Astrocyte (in vitro differentiated cells and primary cell): ENCODE measurements at regions not wholly inside any gene's neighbourhood (a gene's known extent, or its start where the extent isn't known, plus 50 kb on each side); places are given as distances from the start of the nearest gene placed in this dataset.

Source experiments
- DNase-seq: peaks from one replicate; pipeline ENCODE4 v3.0.0-alpha.2; 2010; ENCODE audit warnings: low read depth
- FAIRE-seq: peaks from 2 replicates; lab custom pipeline; 2011; peaks lifted over from hg19 to GRCh38; lab: Jason Lieb, UNC
- H2AFZ ChIP-seq: 2 replicates; pipeline ENCODE4 v1.6.0; 2012; ENCODE audit warnings: low read depth, low read length, inconsistent platforms
- H3K27ac ChIP-seq: 2 replicates; pipeline ENCODE4 v1.5.1; 2011; ENCODE audit warnings: low read depth, low read length, inconsistent platforms
- H3K27me3 ChIP-seq: 2 replicates; pipeline ENCODE4 v1.6.0; 2011; ENCODE audit warnings: low read length, inconsistent platforms; ENCODE audit not compliant: insufficient read depth
- H3K36me3 ChIP-seq: 2 replicates; pipeline ENCODE4 v1.5.1; 2011; ENCODE audit warnings: low read length, inconsistent platforms; ENCODE audit not compliant: insufficient read depth
- H3K4me1 ChIP-seq: 2 replicates; pipeline ENCODE4 v1.5.1; 2011; ENCODE audit warnings: low read length, inconsistent platforms; ENCODE audit not compliant: insufficient read depth
- H3K4me2 ChIP-seq: 2 replicates; pipeline ENCODE4 v1.6.0; 2012; ENCODE audit warnings: low read length, inconsistent platforms
- H3K4me3 ChIP-seq: 2 replicates; pipeline ENCODE4 v1.5.1; 2011; ENCODE audit warnings: low read depth, mild to moderate bottlenecking, low read length, inconsistent platforms; ENCODE audit not compliant: insufficient read depth
- H3K79me2 ChIP-seq: 2 replicates; pipeline ENCODE4 v1.6.0; 2012; ENCODE audit warnings: mild to moderate bottlenecking, low read length, inconsistent platforms; ENCODE audit not compliant: insufficient read depth
- H3K9ac ChIP-seq: 2 replicates; pipeline ENCODE4 v1.6.0; 2012; ENCODE audit warnings: mild to moderate bottlenecking, low read length, inconsistent platforms
- H3K9me3 ChIP-seq: 2 replicates; pipeline ENCODE4 v1.5.1; 2012; ENCODE audit warnings: low read depth, mild to moderate bottlenecking, low read length, inconsistent platforms; ENCODE audit not compliant: insufficient read depth
- H4K20me1 ChIP-seq: 2 replicates; pipeline ENCODE4 v1.6.0; 2012; ENCODE audit warnings: low read length, inconsistent platforms; ENCODE audit not compliant: insufficient read depth
- H3K27ac Mint-ChIP-seq: one replicate; pipeline ENCODE4 v1.8.0; 2021; ENCODE audit warnings: mild to moderate bottlenecking, mixed read lengths; ENCODE audit not compliant: unreplicated experiment
- H3K27me3 Mint-ChIP-seq: one replicate; pipeline ENCODE4 v1.8.0; 2021; ENCODE audit warnings: low read depth, mixed read lengths; ENCODE audit not compliant: unreplicated experiment
- H3K36me3 Mint-ChIP-seq: one replicate; pipeline ENCODE4 v1.8.0; 2021; ENCODE audit warnings: low read depth, mixed read lengths; ENCODE audit not compliant: unreplicated experiment
- H3K4me1 Mint-ChIP-seq: one replicate; pipeline ENCODE4 v1.8.0; 2021; ENCODE audit warnings: low read depth, mixed read lengths; ENCODE audit not compliant: unreplicated experiment
- H3K4me3 Mint-ChIP-seq: one replicate; pipeline ENCODE4 v1.8.0; 2021; ENCODE audit warnings: mild to moderate bottlenecking, moderate library complexity, mixed read lengths; ENCODE audit not compliant: unreplicated experiment
- H3K9me3 Mint-ChIP-seq: one replicate; pipeline ENCODE4 v1.8.0; 2021; ENCODE audit warnings: mild to moderate bottlenecking, mixed read lengths; ENCODE audit not compliant: unreplicated experiment
- CTCF ChIP-seq: IDR thresholded peaks from 2 replicates; pipeline ENCODE4 v1.5.1; 2011; ENCODE audit warnings: low read depth, mild to moderate bottlenecking, inconsistent platforms, low read length, moderate library complexity; ENCODE audit not compliant: insufficient read depth
- EZH2 ChIP-seq: IDR thresholded peaks from 2 replicates; pipeline ENCODE4 v1.6.1; 2012; ENCODE audit warnings: mild to moderate bottlenecking, low read length, inconsistent platforms; ENCODE audit not compliant: insufficient read depth

DNA sequence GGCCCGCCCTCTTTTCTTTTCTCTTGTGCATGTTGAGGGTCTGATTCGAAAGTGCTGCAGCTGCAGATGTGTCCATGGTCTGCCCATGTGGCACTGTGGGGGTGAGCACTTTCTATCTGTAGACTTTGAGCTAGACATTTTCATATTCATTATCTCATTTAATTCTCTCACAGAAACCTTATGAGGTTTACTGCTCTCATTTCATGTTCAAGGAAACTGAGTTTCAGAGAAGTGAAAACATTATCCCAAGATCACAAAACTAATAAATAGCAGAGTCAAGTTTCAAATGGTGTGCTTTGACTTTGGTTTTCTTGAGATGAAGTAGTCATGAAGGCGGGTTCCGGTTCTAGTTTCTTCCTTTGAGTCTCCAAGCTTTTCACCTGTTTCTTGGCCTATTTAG, 536.5 kb upstream of the ZNF462 start:
- H4K20me1 ChIP-seq: no peaks in the 10 kb centered on the region
- DNase-seq: no peak
- no peak overlapping the region for H3K27ac Mint-ChIP-seq
- H3K36me3 Mint-ChIP-seq: no peaks in the 10 kb centered on the region
- H2AFZ ChIP-seq: no peak overlapping the region
- TF ChIP-seq CTCF: no peak
- no peak for TF ChIP-seq EZH2
- no peak overlapping the region for H3K4me2 ChIP-seq
- H3K9me3 Mint-ChIP-seq: no peaks in the 10 kb centered on the region
- FAIRE-seq: no peak
- H3K27ac ChIP-seq: no peak overlapping the region
- H3K9me3 ChIP-seq: no peaks in the 10 kb centered on the region
- no peaks in the 10 kb centered on the region for H3K36me3 ChIP-seq
- no peak overlapping the region for H3K9ac ChIP-seq
- no peak overlapping the region for H3K4me3 ChIP-seq
- H3K4me1 Mint-ChIP-seq: peaks cover 14% of the 10 kb centered on the region
- H3K4me1 ChIP-seq: no peaks in the 10 kb centered on the region
- H3K4me3 Mint-ChIP-seq: no peak overlapping the region
- no peaks in the 10 kb centered on the region for H3K27me3 Mint-ChIP-seq
- no peaks in the 10 kb centered on the region for H3K27me3 ChIP-seq
- no peaks in the 10 kb centered on the region for H3K79me2 ChIP-seq

DNA sequence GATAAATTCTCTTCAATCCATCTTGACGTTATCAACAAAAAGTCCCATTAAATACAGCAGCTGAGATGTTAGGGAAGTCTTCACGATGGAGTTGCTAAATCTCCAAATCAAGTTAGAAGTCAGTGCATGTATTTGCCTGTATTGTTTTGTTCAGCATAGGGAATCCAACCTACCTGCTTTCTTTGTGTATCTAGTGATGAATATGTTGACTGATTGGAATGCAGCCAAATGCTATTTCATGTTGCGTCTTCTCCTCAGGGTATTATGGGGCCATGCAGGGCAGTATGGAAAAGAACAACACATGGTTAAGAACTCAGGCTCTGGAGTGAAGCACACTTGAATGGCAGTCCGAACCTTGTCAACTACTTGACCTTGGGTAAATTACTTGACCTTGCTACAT, 529.5 kb upstream of the ZNF462 start:
- no peak overlapping the region for H3K4me2 ChIP-seq
- FAIRE-seq: no peak
- no peak overlapping the region for H3K27ac ChIP-seq
- H3K27me3 ChIP-seq: no peaks in the 10 kb centered on the region
- H3K9me3 Mint-ChIP-seq: no peaks in the 10 kb centered on the region
- no peaks in the 10 kb centered on the region for H3K36me3 Mint-ChIP-seq
- no peaks in the 10 kb centered on the region for H3K4me1 Mint-ChIP-seq
- H3K27me3 Mint-ChIP-seq: no peaks in the 10 kb centered on the region
- H3K9ac ChIP-seq: no peak overlapping the region
- H3K36me3 ChIP-seq: no peaks in the 10 kb centered on the region
- no peaks in the 10 kb centered on the region for H3K9me3 ChIP-seq
- no peak overlapping the region for H3K27ac Mint-ChIP-seq
- no peak overlapping the region for H3K4me3 Mint-ChIP-seq
- TF ChIP-seq CTCF (no peak), EZH2 (no peak)
- no peaks in the 10 kb centered on the region for H3K4me1 ChIP-seq
- DNase-seq: no peak
- H4K20me1 ChIP-seq: no peaks in the 10 kb centered on the region
- no peaks in the 10 kb centered on the region for H3K79me2 ChIP-seq
- no peak overlapping the region for H2AFZ ChIP-seq
- no peak overlapping the region for H3K4me3 ChIP-seq

DNA sequence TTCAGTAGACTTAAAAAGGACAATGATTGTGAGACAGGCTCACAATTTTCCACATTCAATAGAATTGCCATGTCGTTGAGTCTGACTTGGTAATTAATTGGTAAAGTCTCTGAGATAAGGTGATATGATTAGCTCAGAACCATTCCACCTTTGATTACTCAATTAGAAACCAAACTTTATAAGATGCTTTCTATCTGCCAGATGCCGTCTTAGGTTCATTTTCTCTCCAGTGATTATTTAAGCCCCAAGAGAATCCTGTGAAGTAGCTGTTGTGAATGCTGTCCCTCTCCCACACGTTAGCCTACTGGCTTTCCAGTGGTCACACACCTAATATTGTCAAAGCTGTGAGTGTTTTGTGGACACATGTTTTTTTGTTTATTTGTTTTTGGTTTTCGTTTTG, 528.9 kb upstream of the ZNF462 start:
- H3K27ac Mint-ChIP-seq: no peak overlapping the region
- DNase-seq (no peak), FAIRE-seq (no peak)
- H3K36me3 ChIP-seq: no peaks in the 10 kb centered on the region
- no peak overlapping the region for H3K4me3 Mint-ChIP-seq
- no peak overlapping the region for H2AFZ ChIP-seq
- H3K4me2 ChIP-seq: no peak overlapping the region
- H4K20me1 ChIP-seq: no peaks in the 10 kb centered on the region
- H3K4me1 ChIP-seq: no peaks in the 10 kb centered on the region
- no peak overlapping the region for H3K4me3 ChIP-seq
- no peaks in the 10 kb centered on the region for H3K4me1 Mint-ChIP-seq
- no peaks in the 10 kb centered on the region for H3K36me3 Mint-ChIP-seq
- no peaks in the 10 kb centered on the region for H3K9me3 ChIP-seq
- no peak overlapping the region for H3K27ac ChIP-seq
- H3K27me3 Mint-ChIP-seq: no peaks in the 10 kb centered on the region
- H3K9me3 Mint-ChIP-seq: no peaks in the 10 kb centered on the region
- H3K27me3 ChIP-seq: no peaks in the 10 kb centered on the region
- TF ChIP-seq EZH2 (no peak), CTCF (no peak)
- no peak overlapping the region for H3K9ac ChIP-seq
- H3K79me2 ChIP-seq: no peaks in the 10 kb centered on the region
